Brain pericyte (primary cell): ENCODE measurements at regions not wholly inside any gene's neighbourhood (a gene's known extent, or its start where the extent isn't known, plus 50 kb on each side); places are given as distances from the start of the nearest gene placed in this dataset.

ENCODE experiments used
- DNase-seq: peaks from one replicate; pipeline ENCODE4 v3.0.0-alpha.2; 2012; ENCODE audit warnings: low read depth, low spot score

DNA sequence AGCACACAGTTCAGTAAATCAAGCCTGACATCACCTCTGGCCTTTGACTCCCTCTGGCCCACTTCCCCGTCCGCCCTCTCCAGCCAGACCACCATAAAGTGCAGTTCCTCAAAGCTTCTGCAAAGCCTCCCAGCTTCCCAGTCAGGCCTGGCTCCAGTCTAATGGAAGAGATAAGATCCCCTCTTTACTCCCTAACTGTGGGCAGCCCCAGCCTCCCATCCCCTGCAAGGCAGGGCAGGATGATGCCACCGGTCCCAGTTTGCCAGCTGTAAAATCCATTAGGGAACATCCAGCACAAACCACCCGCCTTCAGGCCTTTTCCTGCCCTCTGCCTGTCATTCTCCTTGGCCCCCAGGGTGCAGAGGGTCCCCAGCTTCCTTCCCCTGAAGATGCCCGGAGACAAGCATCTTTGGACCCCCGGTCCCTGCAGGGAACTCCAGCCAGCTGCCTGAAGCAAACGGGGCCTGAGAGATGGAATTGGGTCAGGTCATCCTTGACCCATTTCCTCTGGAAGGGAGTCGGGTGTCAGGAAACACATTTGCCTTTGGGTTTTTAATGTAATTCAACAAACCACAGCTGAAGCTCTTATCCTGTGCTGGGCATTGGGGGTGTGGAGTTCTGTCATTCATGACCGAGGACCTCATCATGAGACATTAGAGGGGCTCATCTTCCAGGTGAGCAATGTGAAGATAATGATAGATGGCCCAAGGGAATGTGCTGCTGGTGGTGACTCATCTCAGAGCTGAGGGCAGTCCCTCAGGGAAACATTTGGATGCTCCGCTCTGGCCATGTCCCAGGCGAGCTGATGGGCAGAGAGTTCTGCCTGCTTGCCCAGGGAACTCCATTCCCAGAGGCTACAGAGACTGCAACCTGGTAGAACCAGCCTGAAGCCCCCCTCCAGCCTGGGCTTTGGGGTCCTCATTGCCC is 93.8 kb upstream of the CLMN start:
- DNase-seq = no peak

GRCh38 chr14:95410838-95411237 is 91.1 kb upstream of the CLMN start:
- DNase-seq = no peak

DNA sequence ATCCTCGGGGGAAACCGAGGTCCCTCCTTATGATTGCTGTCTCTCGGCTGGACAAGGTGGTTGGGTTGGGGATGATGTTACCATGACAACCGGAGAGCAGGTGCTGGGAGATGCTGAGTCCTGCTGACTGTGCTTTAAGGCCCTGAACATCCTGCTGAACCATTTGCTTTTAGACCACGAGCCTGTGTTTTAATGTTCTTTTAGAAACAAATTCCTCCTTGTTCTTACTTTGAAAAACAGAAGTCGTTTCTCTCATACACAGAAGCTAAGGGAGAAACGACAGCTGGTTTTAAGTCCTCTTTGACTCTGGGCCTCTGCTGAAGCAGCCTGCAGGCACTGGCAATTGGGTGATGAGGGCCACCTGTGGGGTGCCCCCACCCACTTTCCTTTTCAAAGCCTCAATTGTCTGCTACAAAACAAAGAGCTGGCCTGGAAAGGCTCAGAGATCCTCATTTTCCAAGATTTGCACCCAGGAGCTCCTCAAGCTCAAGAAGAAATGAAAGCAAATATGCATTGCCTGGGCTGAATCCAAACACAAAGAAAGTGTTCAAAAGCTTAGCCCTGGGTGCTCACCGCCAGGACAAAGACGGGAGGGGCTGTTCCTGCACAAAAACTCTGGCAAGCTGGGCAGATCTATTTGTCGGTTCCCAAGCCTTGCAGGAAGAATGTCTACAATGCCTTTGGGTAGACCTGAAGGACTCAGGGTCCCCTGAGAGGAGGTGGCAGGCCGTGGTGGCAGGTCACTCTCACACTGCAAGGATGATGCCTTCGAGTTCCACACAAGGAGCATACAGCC is 90.0 kb upstream of the CLMN start:
- no peak for DNase-seq

DNA sequence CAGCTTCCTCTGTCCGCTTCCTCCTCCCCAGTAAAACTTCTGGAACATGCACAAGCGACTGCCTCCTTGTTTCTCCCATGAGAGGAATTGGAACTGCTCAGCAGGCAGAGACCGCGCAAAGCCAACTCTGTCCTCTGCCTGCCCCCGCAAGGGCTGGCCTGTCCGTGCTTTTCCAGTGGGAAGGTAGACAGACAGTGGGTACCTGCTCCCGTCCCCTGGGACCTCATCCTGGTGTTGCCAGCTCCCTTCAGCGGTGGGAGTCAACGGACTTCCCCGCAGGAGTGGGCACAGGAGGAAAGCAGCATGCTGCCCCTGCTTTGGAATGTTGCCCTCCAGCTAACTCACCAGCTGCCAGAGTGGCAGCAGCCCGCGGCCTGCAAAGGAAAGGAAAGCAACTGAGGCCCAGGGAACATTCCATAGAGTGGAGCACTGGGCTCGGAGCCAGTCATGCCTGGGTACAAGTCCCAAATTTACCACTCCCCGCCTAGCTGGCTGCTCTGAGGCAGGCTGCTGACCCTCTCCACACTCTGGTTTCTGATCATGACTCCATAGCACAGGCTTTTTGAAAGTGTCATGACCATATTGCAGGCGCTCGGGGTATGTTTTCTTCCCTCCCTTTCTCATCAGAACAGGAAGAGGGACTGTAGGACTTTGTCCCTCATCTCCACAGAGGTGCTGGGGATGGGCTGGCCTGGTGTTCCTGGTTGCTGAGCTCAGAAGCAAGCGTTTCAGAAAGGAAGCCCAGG is 89.2 kb upstream of the CLMN start:
- no peak for DNase-seq

- DNase-seq = no peak
These were observed 87.6 kb upstream of the CLMN start for GRCh38 chr14:95407354-95407753.

DNA sequence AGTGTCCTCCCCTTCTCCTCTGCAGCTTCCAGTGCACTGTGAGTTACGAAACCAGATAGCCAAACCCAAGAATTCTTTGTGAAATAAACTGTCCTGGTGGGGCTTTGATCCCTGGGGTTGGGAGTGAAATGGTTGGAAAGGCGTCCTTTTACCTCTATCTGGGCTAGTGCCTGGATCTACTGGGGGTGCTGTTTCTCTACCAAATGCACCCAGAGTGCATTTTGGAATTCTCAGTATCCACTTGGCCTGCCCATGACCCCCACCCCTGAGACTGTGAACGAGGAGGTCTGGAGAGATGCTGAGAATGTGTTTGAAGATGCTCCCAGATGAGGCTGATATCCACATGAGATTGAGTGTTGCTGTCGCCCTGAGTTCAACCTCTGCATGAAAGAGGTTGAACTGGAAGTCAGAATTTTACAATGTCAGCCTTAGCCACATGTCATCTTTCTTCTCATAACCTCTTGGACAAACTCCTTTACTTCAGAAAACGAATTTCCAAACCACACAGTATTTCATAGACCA is 87.1 kb upstream of the CLMN start:
- DNase-seq = no peak

- no peak for DNase-seq
These were observed 84.9 kb upstream of the CLMN start for GRCh38 chr14:95404583-95404982.

GRCh38 chr14:95402578-95402977 is 82.9 kb upstream of the CLMN start:
- DNase-seq = no peak

GRCh38 chr14:95402176-95402575 is 82.5 kb upstream of the CLMN start:
- DNase-seq = no peak

DNA sequence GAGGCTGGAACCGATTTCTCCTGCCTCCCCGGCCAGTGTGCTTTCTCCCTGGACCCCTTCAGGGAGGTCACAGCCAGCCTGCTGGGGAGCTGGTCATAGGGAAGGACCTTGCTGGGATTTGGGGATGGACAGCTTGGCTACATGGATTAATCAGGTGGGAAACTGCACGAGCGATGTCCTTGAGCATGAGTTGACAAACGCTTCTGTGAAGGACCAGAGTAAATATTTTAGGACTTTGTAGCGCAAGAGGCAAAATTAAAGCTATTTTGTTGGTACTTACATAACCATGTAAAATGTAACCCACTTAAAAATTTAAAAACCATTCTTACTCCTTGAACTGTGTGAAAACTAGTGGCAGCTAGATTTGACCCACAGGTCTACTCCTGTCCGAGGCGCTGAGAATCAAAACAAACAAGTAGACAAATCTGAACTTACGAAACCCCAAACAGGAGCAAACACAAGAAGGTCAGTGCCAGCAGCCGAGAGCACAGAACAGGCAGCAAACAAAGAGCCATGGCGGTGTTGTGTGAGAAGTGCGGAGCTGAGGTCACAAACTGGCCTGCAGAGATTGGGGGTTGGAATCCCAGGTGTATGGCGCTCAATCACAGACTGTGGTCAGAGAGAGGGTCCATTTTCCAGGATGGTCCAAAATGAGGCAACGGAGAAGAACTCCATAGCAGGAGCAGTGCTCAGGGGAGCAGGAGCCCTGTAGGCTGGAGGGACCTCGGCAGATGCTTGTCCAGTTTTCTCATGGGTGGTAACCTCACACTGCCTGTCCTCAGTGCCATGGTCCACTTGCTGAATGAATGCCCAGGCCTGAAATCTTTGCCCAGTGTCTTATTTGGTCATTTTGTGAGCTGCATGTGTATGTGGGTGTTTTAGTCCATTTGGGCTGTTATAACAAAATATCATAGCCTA is 79.2 kb upstream of the CLMN start:
- DNase-seq = no peak

DNA sequence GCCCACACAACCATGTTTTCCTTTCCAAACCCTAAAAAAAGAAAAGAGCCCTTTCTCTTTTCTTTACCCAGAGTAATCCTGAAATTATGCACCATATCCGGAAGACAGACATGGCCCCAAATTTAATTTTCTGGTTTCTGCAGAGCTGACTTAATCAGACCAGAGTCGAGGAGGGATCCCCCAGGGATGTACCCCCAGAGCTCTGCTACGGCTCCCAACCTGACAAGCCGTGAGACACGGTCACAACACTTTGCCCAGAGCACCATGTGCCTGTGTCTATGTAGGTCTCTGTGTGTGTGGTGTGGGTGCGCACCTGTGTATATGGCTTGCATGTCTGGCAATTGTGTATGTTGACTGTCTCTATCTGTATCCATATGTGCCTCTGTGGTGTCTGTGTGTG is 77.6 kb upstream of the CLMN start:
- DNase-seq = no peak

DNA sequence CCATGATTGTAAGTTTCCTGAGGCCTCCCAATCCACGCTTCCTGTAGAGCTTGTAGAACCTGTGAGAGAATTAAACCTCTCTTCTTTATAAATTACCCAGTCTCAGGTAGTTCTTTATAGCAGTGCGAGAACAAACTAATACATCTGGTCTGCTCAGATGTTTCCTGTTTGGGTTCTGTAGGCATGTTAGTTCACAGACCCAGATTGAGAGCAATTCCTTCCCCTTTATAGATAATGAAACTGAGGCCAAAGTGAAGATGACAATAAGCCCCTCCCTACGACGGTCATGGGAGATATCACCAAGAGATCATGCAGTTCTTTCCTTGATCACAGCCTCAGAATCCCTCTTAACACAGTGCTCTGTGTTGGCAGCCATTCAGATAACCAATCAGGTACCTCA is 76.5 kb upstream of the CLMN start:
- DNase-seq = no peak

DNA sequence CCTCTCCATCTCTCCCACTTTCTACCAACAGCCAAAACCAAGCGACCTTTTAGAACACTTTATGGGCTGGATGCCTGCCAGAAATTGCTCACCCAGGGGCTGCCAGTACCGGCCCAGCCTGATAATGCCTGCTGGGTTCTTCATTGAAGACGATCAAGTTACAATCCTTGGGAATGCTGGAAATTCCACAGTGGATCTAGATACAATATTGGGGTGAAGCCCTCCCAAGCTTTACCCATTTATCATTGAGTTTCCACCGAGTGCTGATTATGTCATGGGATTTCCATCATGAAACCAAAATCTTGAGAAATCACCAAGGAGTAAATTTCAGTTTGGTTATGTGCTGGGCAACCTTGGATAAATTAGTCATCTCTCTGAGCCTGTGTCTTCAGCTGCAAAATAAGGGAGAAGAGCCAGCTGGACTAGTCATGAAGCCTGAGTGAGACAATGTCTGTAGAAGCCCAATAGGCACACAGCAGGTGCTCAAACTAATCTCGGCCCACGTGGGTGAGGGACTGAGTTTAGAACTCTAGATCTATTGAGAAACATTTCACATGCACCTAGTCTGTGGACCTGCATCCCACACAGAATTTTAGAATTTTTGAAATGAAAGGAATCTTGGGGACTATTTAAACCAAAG is 75.5 kb upstream of the CLMN start:
- no peak for DNase-seq

GRCh38 chr14:95394297-95395097 is 74.8 kb upstream of the CLMN start:
- DNase-seq = no peak

- no peak for DNase-seq
These were observed 73.1 kb upstream of the CLMN start for GRCh38 chr14:95392841-95393240.

- DNase-seq = no peak
These were observed 71.6 kb upstream of the CLMN start for GRCh38 chr14:95391331-95391730.

DNA sequence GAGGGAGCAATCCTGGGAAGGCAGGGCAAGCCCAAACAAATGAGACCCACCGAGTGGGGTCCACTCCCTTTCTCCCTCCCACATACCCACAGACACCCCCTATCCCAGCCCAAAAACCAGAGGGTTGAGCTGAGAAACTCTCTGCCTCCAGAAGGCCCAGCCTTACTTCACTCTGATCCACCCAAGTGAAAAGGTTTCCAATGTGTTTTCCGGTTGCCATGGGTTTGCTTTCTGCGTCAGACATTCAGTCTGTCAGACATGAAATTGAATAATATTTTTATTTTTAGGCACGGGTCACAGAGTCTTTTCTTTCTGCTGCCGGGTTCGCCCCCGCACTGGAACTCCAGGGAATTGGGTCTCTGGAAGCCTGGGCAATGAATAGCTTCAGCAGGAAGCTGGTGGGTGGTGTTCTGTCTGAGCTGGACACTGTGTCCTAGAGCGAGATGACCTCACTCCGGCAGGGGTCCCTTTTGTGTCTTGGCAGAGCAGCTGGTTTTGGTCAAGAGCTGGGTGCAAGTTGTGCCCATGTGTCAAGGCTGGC is 69.8 kb upstream of the CLMN start:
- DNase-seq = peak; percentile 12

GRCh38 chr14:95388699-95389098 is 69.0 kb upstream of the CLMN start:
- no peak for DNase-seq

GRCh38 chr14:95387826-95388445 is 68.2 kb upstream of the CLMN start:
- DNase-seq = no peak
